ENCODE measurements at regions not wholly inside any gene's neighbourhood (a gene's known extent, or its start where the extent isn't known, plus 50 kb on each side); places are given as distances from the start of the nearest gene placed in this dataset.

DNA sequence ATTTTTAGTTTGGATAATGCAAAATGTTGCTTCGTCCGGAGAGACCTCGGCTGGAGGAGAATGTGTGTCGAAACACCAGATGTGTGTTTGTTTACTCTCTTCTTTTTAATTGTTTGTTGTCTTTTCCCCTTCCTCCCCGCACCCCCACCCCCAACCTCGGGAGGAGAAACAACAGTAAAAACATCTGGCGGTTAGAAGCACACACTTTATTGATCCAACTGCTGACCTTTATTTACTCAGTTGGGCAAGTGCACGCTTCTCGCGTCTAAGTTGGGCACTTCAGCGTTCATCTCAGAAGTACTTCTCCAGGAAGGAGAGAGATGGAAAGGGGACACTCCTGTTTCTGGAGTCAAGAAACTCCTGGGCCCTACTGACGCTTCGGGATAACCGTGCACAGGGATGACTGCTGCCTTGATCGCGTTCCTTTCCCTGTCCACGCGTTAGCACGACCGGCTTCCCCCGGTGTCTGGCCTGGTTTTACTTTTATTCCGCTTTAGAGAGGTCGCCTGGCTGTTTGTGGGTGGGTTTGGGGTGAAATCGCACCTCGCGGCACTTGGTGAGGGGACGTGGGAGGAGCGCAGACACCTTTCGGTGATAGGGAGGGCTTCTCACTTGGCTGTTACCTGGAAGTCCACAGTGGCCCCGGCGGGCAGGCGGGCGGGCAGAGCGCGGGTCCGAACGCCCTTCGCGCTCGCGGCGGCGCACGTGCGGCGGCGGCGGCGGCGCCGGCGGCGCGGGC lies 168.3 kb upstream of the PPP1R3A start:
- TF ChIP-seq POLR2A (IDR thresholded peaks at IDR 0.05) = no peak
- TF ChIP-seq, protein P1, sequence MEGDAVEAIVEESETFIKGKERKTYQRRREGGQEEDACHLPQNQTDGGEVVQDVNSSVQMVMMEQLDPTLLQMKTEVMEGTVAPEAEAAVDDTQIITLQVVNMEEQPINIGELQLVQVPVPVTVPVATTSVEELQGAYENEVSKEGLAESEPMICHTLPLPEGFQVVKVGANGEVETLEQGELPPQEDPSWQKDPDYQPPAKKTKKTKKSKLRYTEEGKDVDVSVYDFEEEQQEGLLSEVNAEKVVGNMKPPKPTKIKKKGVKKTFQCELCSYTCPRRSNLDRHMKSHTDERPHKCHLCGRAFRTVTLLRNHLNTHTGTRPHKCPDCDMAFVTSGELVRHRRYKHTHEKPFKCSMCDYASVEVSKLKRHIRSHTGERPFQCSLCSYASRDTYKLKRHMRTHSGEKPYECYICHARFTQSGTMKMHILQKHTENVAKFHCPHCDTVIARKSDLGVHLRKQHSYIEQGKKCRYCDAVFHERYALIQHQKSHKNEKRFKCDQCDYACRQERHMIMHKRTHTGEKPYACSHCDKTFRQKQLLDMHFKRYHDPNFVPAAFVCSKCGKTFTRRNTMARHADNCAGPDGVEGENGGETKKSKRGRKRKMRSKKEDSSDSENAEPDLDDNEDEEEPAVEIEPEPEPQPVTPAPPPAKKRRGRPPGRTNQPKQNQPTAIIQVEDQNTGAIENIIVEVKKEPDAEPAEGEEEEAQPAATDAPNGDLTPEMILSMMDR (IDR thresholded peaks at IDR 0.05) = no peak
